ENCODE measurements at regions not wholly inside any gene's neighbourhood (a gene's known extent, or its start where the extent isn't known, plus 50 kb on each side); places are given as distances from the start of the nearest gene placed in this dataset.

DNA sequence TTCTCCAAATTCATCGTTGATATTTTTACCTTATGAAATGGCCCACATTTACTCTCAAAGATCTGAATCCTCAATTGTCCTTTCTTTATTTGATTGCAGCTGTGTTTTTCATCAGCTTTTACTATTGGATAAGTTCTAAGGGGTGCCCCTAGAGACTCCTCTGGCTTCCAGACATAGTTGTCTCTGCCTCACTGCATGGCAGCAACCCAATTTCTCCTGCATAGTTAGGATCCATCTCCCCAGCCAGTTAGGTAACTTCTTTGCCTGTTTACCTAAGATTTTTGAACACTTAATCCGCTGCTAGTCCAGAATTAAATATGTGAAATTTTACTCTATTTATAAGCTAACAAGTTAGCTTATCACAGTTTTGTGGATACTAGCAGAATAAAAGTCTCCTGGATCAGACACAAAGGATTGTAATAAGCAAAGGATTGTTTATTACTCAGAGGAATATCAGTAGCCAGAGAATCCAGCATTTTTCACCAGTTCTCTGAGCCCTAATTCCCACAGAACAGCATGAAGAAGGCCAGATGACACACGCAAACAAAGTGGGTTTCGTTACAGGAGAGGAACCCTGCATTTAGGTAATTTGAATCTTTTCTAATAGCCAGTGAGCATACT is 101.1 kb downstream of the BBS10 start:
- Mint-ChIP-seq H3K9me3 (no peaks in the 10 kb centered on the region), H3K27me3 (ENCODE audit: insufficient read depth) (no peaks in the 10 kb centered on the region), H3K4me3 (no peak overlapping the region), H3K27ac (no peak overlapping the region), H3K36me3 (ENCODE audit: low read depth) (no peaks in the 10 kb centered on the region), H3K4me1 (peaks cover 15% of the 10 kb centered on the region)
- 79 to 81% methylated on average over 2 to 4 of the region's 4 CpGs for WGBS, 2 experiments (ENCODE audit: insufficient coverage in 1 of 2, insufficient read length in 1 of 2)
- Histone ChIP-seq H3K9me3 (ENCODE audit: control insufficient read depth, low read length) (no peaks in the 10 kb centered on the region), H3K9ac (ENCODE audit: extremely low read depth, low read length, poor library complexity, severe bottlenecking) (no peak overlapping the region), H3K36me3 (ENCODE audit: control insufficient read depth, insufficient read depth, low read length) (no peaks in the 10 kb centered on the region), H3K4me3 (ENCODE audit: low read length) (no peak overlapping the region), H3K27ac (ENCODE audit: low read depth, low read length) (no peak overlapping the region), H3K27me3 (ENCODE audit: control insufficient read depth, insufficient read depth, low read length, poor library complexity, severe bottlenecking) (no peaks in the 10 kb centered on the region), H3K4me1 (ENCODE audit: control insufficient read depth, insufficient read depth, low read length) (peaks cover 6% of the 10 kb centered on the region)
- TF ChIP-seq, protein P1, sequence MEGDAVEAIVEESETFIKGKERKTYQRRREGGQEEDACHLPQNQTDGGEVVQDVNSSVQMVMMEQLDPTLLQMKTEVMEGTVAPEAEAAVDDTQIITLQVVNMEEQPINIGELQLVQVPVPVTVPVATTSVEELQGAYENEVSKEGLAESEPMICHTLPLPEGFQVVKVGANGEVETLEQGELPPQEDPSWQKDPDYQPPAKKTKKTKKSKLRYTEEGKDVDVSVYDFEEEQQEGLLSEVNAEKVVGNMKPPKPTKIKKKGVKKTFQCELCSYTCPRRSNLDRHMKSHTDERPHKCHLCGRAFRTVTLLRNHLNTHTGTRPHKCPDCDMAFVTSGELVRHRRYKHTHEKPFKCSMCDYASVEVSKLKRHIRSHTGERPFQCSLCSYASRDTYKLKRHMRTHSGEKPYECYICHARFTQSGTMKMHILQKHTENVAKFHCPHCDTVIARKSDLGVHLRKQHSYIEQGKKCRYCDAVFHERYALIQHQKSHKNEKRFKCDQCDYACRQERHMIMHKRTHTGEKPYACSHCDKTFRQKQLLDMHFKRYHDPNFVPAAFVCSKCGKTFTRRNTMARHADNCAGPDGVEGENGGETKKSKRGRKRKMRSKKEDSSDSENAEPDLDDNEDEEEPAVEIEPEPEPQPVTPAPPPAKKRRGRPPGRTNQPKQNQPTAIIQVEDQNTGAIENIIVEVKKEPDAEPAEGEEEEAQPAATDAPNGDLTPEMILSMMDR (conservative IDR thresholded peaks at IDR 0.05), result no peak
- DNase-seq, result no peak

- Histone ChIP-seq H3K9me3 (ENCODE audit: control insufficient read depth, low read length) (no peaks in the 10 kb centered on the region), H3K36me3 (ENCODE audit: control insufficient read depth, insufficient read depth, low read length) (no peaks in the 10 kb centered on the region), H3K9ac (ENCODE audit: extremely low read depth, low read length, poor library complexity, severe bottlenecking) (no peak overlapping the region), H3K27ac (ENCODE audit: low read depth, low read length) (no peak overlapping the region), H3K27me3 (ENCODE audit: control insufficient read depth, insufficient read depth, low read length, poor library complexity, severe bottlenecking) (no peaks in the 10 kb centered on the region), H3K4me1 (ENCODE audit: control insufficient read depth, insufficient read depth, low read length) (peaks cover 6% of the 10 kb centered on the region), H3K4me3 (ENCODE audit: low read length) (no peak overlapping the region)
- Mint-ChIP-seq H3K27me3 (ENCODE audit: insufficient read depth) (no peaks in the 10 kb centered on the region), H3K9me3 (no peaks in the 10 kb centered on the region), H3K4me3 (no peak overlapping the region), H3K36me3 (ENCODE audit: low read depth) (no peaks in the 10 kb centered on the region), H3K4me1 (peaks cover 15% of the 10 kb centered on the region), H3K27ac (no peak overlapping the region)
- TF ChIP-seq, protein P1 (conservative IDR thresholded peaks at IDR 0.05), result no peak
- WGBS, 2 experiments (ENCODE audit: insufficient coverage in 1 of 2, insufficient read length in 1 of 2), result 96% methylated on average over 2 of the region's 2 CpGs; no CpG with 5 or more reads in 1 of the 2 experiments
- no peak for DNase-seq
Observed at GRCh38 chr12:76246611-76247010, 101.6 kb downstream of the BBS10 start.

- WGBS, 2 experiments (ENCODE audit: insufficient coverage in 1 of 2, insufficient read length in 1 of 2), result 97% methylated on average over 3 of the region's 3 CpGs; no CpG with 5 or more reads in 1 of the 2 experiments
- H3K9me3 Mint-ChIP-seq, result peaks cover 6% of the 10 kb centered on the region
- Histone ChIP-seq H3K4me1 (ENCODE audit: control insufficient read depth, insufficient read depth, low read length) (peaks cover under 1% of the 10 kb centered on the region), H3K4me3 (ENCODE audit: low read length) (no peak overlapping the region), H3K36me3 (ENCODE audit: control insufficient read depth, insufficient read depth, low read length) (no peaks in the 10 kb centered on the region), H3K27me3 (ENCODE audit: control insufficient read depth, insufficient read depth, low read length, poor library complexity, severe bottlenecking) (no peaks in the 10 kb centered on the region), H3K27ac (ENCODE audit: low read depth, low read length) (no peak overlapping the region), H3K9ac (ENCODE audit: extremely low read depth, low read length, poor library complexity, severe bottlenecking) (no peak overlapping the region), H3K9me3 (ENCODE audit: control insufficient read depth, low read length) (no peaks in the 10 kb centered on the region)
- H3K27me3 Mint-ChIP-seq (ENCODE audit: insufficient read depth), result no peaks in the 10 kb centered on the region
- no peak overlapping the region for H3K27ac Mint-ChIP-seq
- H3K36me3 Mint-ChIP-seq (ENCODE audit: low read depth), result no peaks in the 10 kb centered on the region
- H3K4me1 Mint-ChIP-seq, result peaks cover 3% of the 10 kb centered on the region
- DNase-seq, result no peak
- TF ChIP-seq, protein P1 (conservative IDR thresholded peaks at IDR 0.05), result no peak
- H3K4me3 Mint-ChIP-seq, result no peak overlapping the region
Observed at GRCh38 chr12:76244300-76244699, 103.9 kb downstream of the BBS10 start.

Measured in endodermal cell (in vitro differentiated cells).